GM19043 (cell line): ENCODE measurements at regions not wholly inside any gene's neighbourhood (a gene's known extent, or its start where the extent isn't known, plus 50 kb on each side); places are given as distances from the start of the nearest gene placed in this dataset.

Experiments used
- ATAC-seq: cut with Tn5 transposase; IDR thresholded peaks from one replicate; pipeline ENCODE4 v1.9.1; 2021; ENCODE audit warnings: low read depth; ENCODE audit not compliant: unreplicated experiment

GRCh38 chr10:78184851-78185692 lies 151.4 kb downstream of the RPS24 start:
- no peak for ATAC-seq

DNA sequence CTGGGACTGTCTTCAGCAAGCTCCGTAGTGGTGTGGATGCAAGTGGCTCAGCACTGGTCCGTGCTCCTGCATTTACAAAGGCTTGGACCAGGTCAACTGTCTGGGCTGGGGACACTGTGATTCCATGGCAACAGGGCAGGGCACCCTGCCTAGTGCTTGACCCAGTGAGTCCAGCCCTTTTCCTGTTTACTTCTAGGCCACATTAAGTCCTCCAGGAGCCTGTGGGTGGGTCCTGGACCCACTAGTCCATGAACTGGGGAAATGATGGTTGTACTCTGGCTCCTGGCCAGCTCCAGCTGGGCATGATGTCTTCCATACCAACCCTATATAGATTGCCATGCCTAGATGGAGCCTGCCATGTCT lies 152.0 kb downstream of the RPS24 start:
- no peak for ATAC-seq

GRCh38 chr10:78186572-78186971 lies 152.9 kb downstream of the RPS24 start:
- no peak for ATAC-seq

GRCh38 chr10:78187371-78187770 lies 153.7 kb downstream of the RPS24 start:
- ATAC-seq, result no peak

DNA sequence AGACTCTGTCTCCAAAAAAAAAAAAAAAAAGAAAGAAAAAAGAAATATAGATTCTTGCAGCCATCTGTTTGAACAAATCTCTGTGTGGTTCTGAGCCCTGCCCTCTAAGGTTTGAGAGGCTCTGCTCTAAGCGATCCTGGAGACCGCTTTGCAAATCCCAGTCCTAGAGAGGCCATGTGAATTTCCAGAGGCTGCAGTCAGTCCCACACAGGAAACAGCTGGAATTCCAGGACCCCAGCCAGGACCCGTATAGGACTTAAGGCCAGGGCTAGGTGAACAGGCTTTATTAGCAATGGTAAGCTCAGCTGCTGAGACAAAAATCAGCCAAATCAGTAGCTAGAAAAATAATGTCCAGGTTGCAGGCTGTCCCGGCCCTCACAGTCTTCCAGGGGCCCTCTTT lies 154.8 kb downstream of the RPS24 start:
- no peak for ATAC-seq

DNA sequence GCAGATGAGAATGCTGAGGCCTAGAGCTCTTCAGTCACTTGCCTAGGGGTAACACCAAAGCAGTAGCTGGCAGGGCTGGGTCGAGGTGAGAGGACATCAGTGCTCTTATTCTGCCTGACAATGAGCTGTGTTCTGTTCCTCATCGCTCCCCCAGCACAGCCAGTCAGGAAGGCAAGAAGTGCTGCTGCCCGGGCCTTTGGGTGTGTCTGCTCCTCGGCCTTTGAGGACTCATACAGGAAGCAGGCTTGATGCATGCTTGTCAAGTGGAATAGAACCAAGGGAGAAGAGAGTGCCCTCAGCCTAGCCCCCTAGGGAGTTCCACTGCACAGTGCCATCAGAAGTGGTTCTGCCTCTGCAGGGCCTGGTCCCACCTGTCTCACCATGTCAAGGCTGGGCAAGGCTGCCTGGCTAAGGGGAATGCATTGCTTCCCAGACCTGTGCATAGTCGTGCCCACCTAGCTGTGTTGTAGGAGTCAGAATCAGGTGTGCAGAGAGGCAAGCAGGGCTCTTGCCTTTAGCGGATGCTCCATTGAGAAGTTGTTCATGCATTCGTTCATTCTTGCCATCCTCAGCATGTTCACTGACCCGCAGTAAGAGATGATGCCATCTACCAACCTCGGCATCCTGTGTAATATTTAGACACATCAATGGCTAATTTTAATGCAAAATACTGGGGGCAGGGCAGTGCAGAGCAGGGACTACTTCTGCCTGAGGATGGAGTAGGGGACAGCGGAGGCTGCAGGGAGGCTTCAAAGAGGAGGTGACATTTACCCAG lies 156.6 kb downstream of the RPS24 start:
- ATAC-seq, result no peak

- no peak for ATAC-seq
These were observed 157.6 kb downstream of the RPS24 start for GRCh38 chr10:78191301-78191700.

GRCh38 chr10:78193189-78193588 lies 159.5 kb downstream of the RPS24 start:
- no peak for ATAC-seq

GRCh38 chr10:78194050-78194449 lies 160.4 kb downstream of the RPS24 start:
- ATAC-seq, result no peak

- ATAC-seq, result no peak
These were observed 161.1 kb downstream of the RPS24 start for GRCh38 chr10:78194539-78195402.

- ATAC-seq, result no peak
These were observed 162.7 kb downstream of the RPS24 start for GRCh38 chr10:78196396-78196795.

GRCh38 chr10:78196964-78197363 lies 163.3 kb downstream of the RPS24 start:
- no peak for ATAC-seq

GRCh38 chr10:78197628-78198272 lies 164.1 kb downstream of the RPS24 start:
- ATAC-seq, result no peak

- ATAC-seq, result no peak
These were observed 165.5 kb downstream of the RPS24 start for GRCh38 chr10:78199005-78199725.

DNA sequence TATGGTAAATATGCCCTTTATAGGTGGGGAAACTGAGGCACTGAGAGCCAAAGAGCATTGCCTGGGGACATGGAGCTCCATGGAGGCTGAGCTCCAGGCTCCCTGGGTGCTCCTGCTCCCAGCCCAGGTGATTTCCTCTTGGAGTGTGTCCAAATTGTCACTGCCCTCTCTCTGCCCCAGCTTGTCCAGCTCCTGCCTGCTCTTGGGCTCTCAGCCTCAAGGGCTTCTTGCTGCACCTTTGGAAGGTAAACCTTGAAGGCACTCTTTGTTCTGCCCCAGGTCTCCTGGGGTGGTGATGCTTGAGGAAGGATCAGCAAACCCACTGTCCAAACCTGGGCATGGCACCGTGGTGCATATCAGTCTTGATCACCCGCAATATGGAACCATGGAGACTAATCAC lies 166.1 kb downstream of the RPS24 start:
- ATAC-seq, result no peak

DNA sequence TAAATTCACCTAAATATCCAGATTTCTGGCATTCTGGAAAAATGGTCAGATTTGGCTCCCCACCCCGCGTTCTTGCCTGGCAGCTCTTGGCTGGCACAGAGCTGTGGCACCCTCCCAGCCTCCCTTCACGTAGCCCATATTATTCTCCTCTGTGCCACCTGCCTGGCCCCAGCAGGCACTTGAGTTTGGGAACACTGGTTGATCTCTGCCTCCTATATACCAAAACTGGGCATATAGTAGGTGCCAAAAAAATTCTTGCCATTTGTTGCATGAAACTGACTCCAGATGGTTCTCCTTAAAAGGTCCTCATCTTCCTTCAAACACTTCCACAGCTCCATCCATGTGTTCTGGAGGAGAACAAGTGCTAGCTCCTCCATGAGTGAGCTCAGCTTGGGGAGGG lies 167.0 kb downstream of the RPS24 start:
- no peak for ATAC-seq

DNA sequence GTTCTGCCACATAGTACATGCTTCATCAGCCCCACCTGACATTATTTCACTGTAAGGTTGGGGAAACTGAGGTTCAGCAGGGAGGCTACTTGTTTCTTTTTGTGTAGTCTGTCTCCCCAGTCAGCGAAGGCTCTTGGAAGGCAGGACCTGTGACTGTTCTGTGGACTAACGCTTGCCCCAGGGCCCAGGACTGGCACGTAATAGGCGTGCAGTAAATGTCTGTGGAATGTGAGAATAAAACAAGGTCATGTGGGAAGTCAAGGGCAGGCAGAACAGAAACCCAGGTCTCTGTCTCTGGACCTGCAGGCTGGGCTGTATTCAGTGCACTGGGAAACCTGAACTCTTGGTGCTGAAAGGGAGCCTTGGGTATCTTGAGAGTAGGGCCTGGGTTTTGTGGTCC lies 168.7 kb downstream of the RPS24 start:
- no peak for ATAC-seq

- ATAC-seq, result no peak
These were observed 170.5 kb downstream of the RPS24 start for GRCh38 chr10:78203915-78204818.

DNA sequence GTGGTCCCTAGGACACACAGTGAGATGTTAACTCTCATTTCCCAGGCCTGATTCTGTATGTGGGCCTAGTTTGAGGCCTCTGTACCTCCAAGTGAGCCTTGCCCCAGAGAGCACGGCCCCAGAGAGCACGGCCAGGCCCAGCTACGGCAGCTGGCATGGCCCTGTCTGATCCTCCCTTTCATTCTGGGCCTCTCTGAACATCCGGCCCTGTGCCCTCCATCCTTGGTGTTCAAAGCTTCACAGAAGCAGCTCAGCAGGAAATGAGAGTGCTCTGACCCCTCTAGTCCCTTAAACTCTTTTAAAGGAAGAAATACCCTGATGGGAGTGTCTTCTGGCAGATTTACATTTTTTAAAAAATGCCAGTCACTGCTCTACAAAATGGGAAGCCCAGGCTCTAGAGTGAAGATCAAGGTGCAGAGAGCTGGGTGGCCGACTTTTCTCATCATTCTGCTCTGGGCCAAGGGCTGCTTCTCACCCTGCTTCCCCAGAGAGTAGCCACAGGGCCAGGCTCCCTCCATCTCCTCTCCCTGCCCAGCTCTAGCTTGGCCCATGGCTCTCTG lies 171.9 kb downstream of the RPS24 start:
- ATAC-seq, result no peak
